ENCODE measurements at regions not wholly inside any gene's neighbourhood (a gene's known extent, or its start where the extent isn't known, plus 50 kb on each side); places are given as distances from the start of the nearest gene placed in this dataset.

- intact Hi-C loops (cut with DNase I), result no loop called here
- WGBS, result 96% methylated on average over 6 of the region's 6 CpGs
- H3K4me1 ChIP-seq (ENCODE audit: control insufficient read depth, insufficient read depth, low read length), result no peaks in the 10 kb centered on the region
- no peak overlapping the region for H3K4me3 ChIP-seq (ENCODE audit: low read length)
- no peak overlapping the region for H3K27ac ChIP-seq (ENCODE audit: low read length)
- no peak for ATAC-seq
- H3K27me3 ChIP-seq (ENCODE audit: control insufficient read depth, insufficient read depth), result no peaks in the 10 kb centered on the region
- no peaks in the 10 kb centered on the region for H3K9me3 ChIP-seq (ENCODE audit: control insufficient read depth, low read length)
- DNase-seq, result no peak
Measured at GRCh38 chr16:9404811-9405210, 313.4 kb downstream of the HAPSTR1 start.

GRCh38 chr16:9406038-9406712 is 314.7 kb downstream of the HAPSTR1 start:
- 78% methylated on average over 4 of the region's 4 CpGs for WGBS
- Histone ChIP-seq H3K27ac (ENCODE audit: low read length) (no peak overlapping the region), H3K27me3 (ENCODE audit: control insufficient read depth, insufficient read depth) (no peaks in the 10 kb centered on the region), H3K4me3 (ENCODE audit: low read length) (no peak overlapping the region), H3K4me1 (ENCODE audit: control insufficient read depth, insufficient read depth, low read length) (no peaks in the 10 kb centered on the region), H3K9me3 (ENCODE audit: control insufficient read depth, low read length) (no peaks in the 10 kb centered on the region)
- intact Hi-C loops (cut with DNase I), result no loop called here
- DNase-seq, result no peak
- ATAC-seq, result no peak

- ATAC-seq (no peak), DNase-seq (no peak)
- H3K27ac ChIP-seq (ENCODE audit: low read length), result no peak overlapping the region
- H3K9me3 ChIP-seq (ENCODE audit: control insufficient read depth, low read length), result no peaks in the 10 kb centered on the region
- H3K4me3 ChIP-seq (ENCODE audit: low read length), result no peak overlapping the region
- intact Hi-C loops (cut with DNase I), result no loop called here
- H3K27me3 ChIP-seq (ENCODE audit: control insufficient read depth, insufficient read depth), result no peaks in the 10 kb centered on the region
- no peaks in the 10 kb centered on the region for H3K4me1 ChIP-seq (ENCODE audit: control insufficient read depth, insufficient read depth, low read length)
- 82% methylated on average over 6 of the region's 6 CpGs for WGBS
Measured at GRCh38 chr16:9407206-9407758, 315.8 kb downstream of the HAPSTR1 start.

GRCh38 chr16:9408297-9408878 is 316.9 kb downstream of the HAPSTR1 start:
- no peaks in the 10 kb centered on the region for H3K27me3 ChIP-seq (ENCODE audit: control insufficient read depth, insufficient read depth)
- intact Hi-C loops (cut with DNase I), result no loop called here
- no peak for ATAC-seq
- no peak overlapping the region for H3K27ac ChIP-seq (ENCODE audit: low read length)
- H3K9me3 ChIP-seq (ENCODE audit: control insufficient read depth, low read length), result no peaks in the 10 kb centered on the region
- no peak overlapping the region for H3K4me3 ChIP-seq (ENCODE audit: low read length)
- no peaks in the 10 kb centered on the region for H3K4me1 ChIP-seq (ENCODE audit: control insufficient read depth, insufficient read depth, low read length)
- 52% methylated on average over 9 of the region's 9 CpGs for WGBS
- DNase-seq, result no peak

GRCh38 chr16:9409560-9410493 is 318.4 kb downstream of the HAPSTR1 start:
- Histone ChIP-seq H3K4me3 (ENCODE audit: low read length) (no peak overlapping the region), H3K4me1 (ENCODE audit: control insufficient read depth, insufficient read depth, low read length) (no peaks in the 10 kb centered on the region), H3K27ac (ENCODE audit: low read length) (no peak overlapping the region), H3K9me3 (ENCODE audit: control insufficient read depth, low read length) (no peaks in the 10 kb centered on the region), H3K27me3 (ENCODE audit: control insufficient read depth, insufficient read depth) (no peaks in the 10 kb centered on the region)
- no peak for DNase-seq
- intact Hi-C loops (cut with DNase I), result no loop called here
- no peak for ATAC-seq
- 70% methylated on average over 10 of the region's 10 CpGs for WGBS

- DNase-seq (no peak), ATAC-seq (no peak)
- Histone ChIP-seq H3K4me3 (ENCODE audit: low read length) (no peak overlapping the region), H3K27me3 (ENCODE audit: control insufficient read depth, insufficient read depth) (no peaks in the 10 kb centered on the region), H3K27ac (ENCODE audit: low read length) (no peak overlapping the region), H3K9me3 (ENCODE audit: control insufficient read depth, low read length) (no peaks in the 10 kb centered on the region), H3K4me1 (ENCODE audit: control insufficient read depth, insufficient read depth, low read length) (no peaks in the 10 kb centered on the region)
- WGBS, result 76% methylated on average over 7 of the region's 7 CpGs
- intact Hi-C loops (cut with DNase I), result no loop called here
Measured at GRCh38 chr16:9411426-9411825, 320.0 kb downstream of the HAPSTR1 start.

GRCh38 chr16:9412031-9412914 is 320.8 kb downstream of the HAPSTR1 start:
- DNase-seq, result no peak
- WGBS, result 72% methylated on average over 9 of the region's 9 CpGs
- no peaks in the 10 kb centered on the region for H3K9me3 ChIP-seq (ENCODE audit: control insufficient read depth, low read length)
- intact Hi-C loops (cut with DNase I), result no loop called here
- no peak overlapping the region for H3K27ac ChIP-seq (ENCODE audit: low read length)
- no peak overlapping the region for H3K4me3 ChIP-seq (ENCODE audit: low read length)
- ATAC-seq, result no peak
- no peaks in the 10 kb centered on the region for H3K27me3 ChIP-seq (ENCODE audit: control insufficient read depth, insufficient read depth)
- H3K4me1 ChIP-seq (ENCODE audit: control insufficient read depth, insufficient read depth, low read length), result no peaks in the 10 kb centered on the region

- H3K9me3 ChIP-seq (ENCODE audit: control insufficient read depth, low read length), result no peaks in the 10 kb centered on the region
- DNase-seq (no peak), ATAC-seq (no peak)
- no peak overlapping the region for H3K27ac ChIP-seq (ENCODE audit: low read length)
- WGBS, result 71% methylated on average over 5 of the region's 5 CpGs
- H3K27me3 ChIP-seq (ENCODE audit: control insufficient read depth, insufficient read depth), result no peaks in the 10 kb centered on the region
- no peak overlapping the region for H3K4me3 ChIP-seq (ENCODE audit: low read length)
- intact Hi-C loops (cut with DNase I), result no loop called here
- H3K4me1 ChIP-seq (ENCODE audit: control insufficient read depth, insufficient read depth, low read length), result no peaks in the 10 kb centered on the region
Measured at GRCh38 chr16:9412915-9413264, 321.4 kb downstream of the HAPSTR1 start.

- Histone ChIP-seq H3K4me3 (ENCODE audit: low read length) (no peak overlapping the region), H3K27ac (ENCODE audit: low read length) (no peak overlapping the region), H3K9me3 (ENCODE audit: control insufficient read depth, low read length) (no peaks in the 10 kb centered on the region), H3K4me1 (ENCODE audit: control insufficient read depth, insufficient read depth, low read length) (no peaks in the 10 kb centered on the region), H3K27me3 (ENCODE audit: control insufficient read depth, insufficient read depth) (no peaks in the 10 kb centered on the region)
- intact Hi-C loops (cut with DNase I), result no loop called here
- DNase-seq, result no peak
- ATAC-seq, result no peak
- 79% methylated on average over 4 of the region's 4 CpGs for WGBS
Measured at GRCh38 chr16:9415545-9415944, 324.1 kb downstream of the HAPSTR1 start.

GRCh38 chr16:9417898-9418297 is 326.5 kb downstream of the HAPSTR1 start:
- Histone ChIP-seq H3K4me1 (ENCODE audit: control insufficient read depth, insufficient read depth, low read length) (no peaks in the 10 kb centered on the region), H3K27me3 (ENCODE audit: control insufficient read depth, insufficient read depth) (no peaks in the 10 kb centered on the region), H3K4me3 (ENCODE audit: low read length) (no peak overlapping the region), H3K9me3 (ENCODE audit: control insufficient read depth, low read length) (no peaks in the 10 kb centered on the region), H3K27ac (ENCODE audit: low read length) (no peak overlapping the region)
- DNase-seq, result no peak
- no peak for ATAC-seq
- WGBS, result 92% methylated on average over 2 of the region's 2 CpGs
- intact Hi-C loops (cut with DNase I), result no loop called here
